Activated B cell treated with CpG ODN at 0.5 μM for 24 hours (primary cell): ENCODE measurements at regions not wholly inside any gene's neighbourhood (a gene's known extent, or its start where the extent isn't known, plus 50 kb on each side); places are given as distances from the start of the nearest gene placed in this dataset.

Experiments
- ATAC-seq: fragments of 200-7000 bp; cut with Tn5 transposase; one replicate; pipeline ENCODE4 v1.10.0; 2021; ENCODE audit warnings: low read depth, mild to moderate bottlenecking, moderate library complexity
- CTCF ChIA-PET: fragments of 350-600 bp; sonication (Branson Sonifier 250); formaldehyde crosslinking; loops from one replicate; lab custom pipeline; 2021; ENCODE audit warnings: antibody characterized with exemption; lab: Charles Lee
- POLR2A ChIA-PET: fragments of 350-600 bp; sonication (Branson Sonifier 250); formaldehyde crosslinking; loops from one replicate; lab custom pipeline; 2021; ENCODE audit warnings: antibody characterized with exemption; lab: Charles Lee
- DNase-seq: peaks from one replicate; pipeline ENCODE4 v3.0.0; 2022
- H3K27ac Mint-ChIP-seq: one replicate; pipeline ENCODE4 v1.8.0; 2020; ENCODE audit warnings: mixed read lengths
- H3K27me3 Mint-ChIP-seq: one replicate; pipeline ENCODE4 v1.8.0; 2021; ENCODE audit warnings: mixed read lengths
- H3K36me3 Mint-ChIP-seq: one replicate; pipeline ENCODE4 v1.8.0; 2021; ENCODE audit warnings: low read depth, mixed read lengths
- H3K4me1 Mint-ChIP-seq: one replicate; pipeline ENCODE4 v1.8.0; 2021; ENCODE audit warnings: mixed read lengths
- H3K4me3 Mint-ChIP-seq: one replicate; pipeline ENCODE4 v1.8.0; 2020; ENCODE audit warnings: mild to moderate bottlenecking, mixed read lengths
- H3K9me3 Mint-ChIP-seq: one replicate; pipeline ENCODE4 v1.8.0; 2020; ENCODE audit warnings: mixed read lengths
- CTCF ChIP-seq: fragments of 200-600 bp; IDR thresholded peaks from one replicate; pipeline ENCODE4 v1.8.0; 2022; ENCODE audit warnings: antibody characterized with exemption, mild to moderate bottlenecking
- intact Hi-C: fragments of 100-400 bp; cut with micrococcal nuclease; formaldehyde crosslinking; loops from one replicate; pipeline ENCODE4 v1.15.1; 2024

DNA sequence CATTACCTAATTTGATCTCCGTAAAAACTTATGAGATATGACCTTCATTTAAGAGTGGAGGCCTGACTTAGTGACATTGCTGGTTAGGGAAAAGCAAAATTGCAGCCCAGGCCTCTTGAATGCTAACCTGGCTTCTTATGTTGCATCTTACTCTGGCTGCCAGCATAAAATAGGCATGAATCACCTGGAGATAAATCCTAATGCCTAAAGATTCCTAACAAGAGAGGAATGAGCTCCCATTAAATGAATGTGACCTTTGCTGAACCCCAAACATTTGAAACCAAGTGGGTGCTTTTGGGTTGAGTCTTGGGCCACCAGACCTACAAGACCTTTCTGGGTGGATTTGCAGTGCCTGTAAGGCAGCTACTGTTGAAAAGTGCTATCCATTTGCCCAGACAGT lies 1145.6 kb upstream of the TENM4 start:
- Mint-ChIP-seq H3K4me1 (no peaks in the 10 kb centered on the region), H3K36me3 (no peaks in the 10 kb centered on the region), H3K4me3 (no peak overlapping the region), H3K27me3 (no peaks in the 10 kb centered on the region), H3K27ac (no peak overlapping the region), H3K9me3 (peaks cover 2% of the 10 kb centered on the region)
- POLR2A ChIA-PET = no interaction called here
- no peak for ATAC-seq
- intact Hi-C loops = no loop called here
- CTCF ChIA-PET = no interaction called here
- TF ChIP-seq CTCF = no peak
- DNase-seq = no peak

DNA sequence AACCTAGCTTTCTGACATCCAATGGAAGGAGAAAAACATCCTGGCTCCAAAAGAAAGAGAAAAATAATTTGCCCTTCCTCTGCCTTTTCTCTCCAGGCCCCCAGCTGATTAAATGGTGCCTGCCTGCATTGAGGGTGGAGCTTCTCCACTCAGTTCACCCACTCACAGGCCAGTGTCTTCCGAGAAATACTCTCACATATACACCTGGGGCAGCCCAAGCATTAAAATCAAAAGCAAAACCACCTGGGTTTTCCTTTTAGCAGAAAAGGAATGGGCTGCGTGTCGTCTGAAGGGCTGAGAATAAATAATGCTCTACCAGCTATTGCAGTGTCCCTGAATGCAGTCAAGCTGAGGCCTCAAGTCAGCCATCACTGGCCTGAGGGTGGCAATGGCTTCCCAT lies 1143.8 kb upstream of the TENM4 start:
- ATAC-seq (no peak), DNase-seq (no peak)
- Mint-ChIP-seq H3K9me3 (no peaks in the 10 kb centered on the region), H3K36me3 (no peaks in the 10 kb centered on the region), H3K27ac (no peak overlapping the region), H3K4me3 (no peak overlapping the region), H3K27me3 (no peaks in the 10 kb centered on the region), H3K4me1 (no peaks in the 10 kb centered on the region)
- ChIA-PET CTCF (no interaction called here), POLR2A (no interaction called here)
- no peak for TF ChIP-seq CTCF
- intact Hi-C loops = no loop called here

- no peak for TF ChIP-seq CTCF
- DNase-seq (no peak), ATAC-seq (no peak)
- Mint-ChIP-seq H3K27me3 (no peaks in the 10 kb centered on the region), H3K27ac (no peak overlapping the region), H3K9me3 (peaks cover 7% of the 10 kb centered on the region), H3K4me1 (no peaks in the 10 kb centered on the region), H3K4me3 (no peak overlapping the region), H3K36me3 (no peaks in the 10 kb centered on the region)
- intact Hi-C loops = no loop called here
- POLR2A ChIA-PET = no interaction called here
- CTCF ChIA-PET = no interaction called here
Observed at GRCh38 chr11:80569832-80570231, 1129.0 kb upstream of the TENM4 start.

DNA sequence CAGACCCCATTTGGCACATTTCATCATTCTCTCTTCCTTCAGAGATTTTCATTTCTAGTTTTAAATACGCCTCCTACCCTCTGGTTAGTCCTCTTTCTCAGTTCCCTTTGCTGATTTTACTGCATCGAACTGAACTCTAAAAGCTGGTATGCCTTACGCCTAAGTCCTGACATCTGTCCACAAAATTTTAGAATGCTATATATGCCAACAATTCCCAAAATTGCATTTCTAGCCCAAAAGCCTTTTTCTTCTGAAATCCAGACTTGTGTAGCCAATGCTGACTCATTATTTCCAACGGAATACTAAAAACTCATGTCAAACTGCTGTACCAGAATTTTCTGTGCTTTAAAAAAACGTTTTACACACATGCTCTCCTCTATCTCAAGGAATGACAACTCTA lies 1124.4 kb upstream of the TENM4 start:
- ATAC-seq (no peak), DNase-seq (no peak)
- ChIA-PET CTCF (no interaction called here), POLR2A (no interaction called here)
- no peak for TF ChIP-seq CTCF
- Mint-ChIP-seq H3K9me3 (no peaks in the 10 kb centered on the region), H3K4me1 (no peaks in the 10 kb centered on the region), H3K27me3 (no peaks in the 10 kb centered on the region), H3K36me3 (no peaks in the 10 kb centered on the region), H3K4me3 (no peak overlapping the region), H3K27ac (no peak overlapping the region)
- intact Hi-C loops = no loop called here

DNA sequence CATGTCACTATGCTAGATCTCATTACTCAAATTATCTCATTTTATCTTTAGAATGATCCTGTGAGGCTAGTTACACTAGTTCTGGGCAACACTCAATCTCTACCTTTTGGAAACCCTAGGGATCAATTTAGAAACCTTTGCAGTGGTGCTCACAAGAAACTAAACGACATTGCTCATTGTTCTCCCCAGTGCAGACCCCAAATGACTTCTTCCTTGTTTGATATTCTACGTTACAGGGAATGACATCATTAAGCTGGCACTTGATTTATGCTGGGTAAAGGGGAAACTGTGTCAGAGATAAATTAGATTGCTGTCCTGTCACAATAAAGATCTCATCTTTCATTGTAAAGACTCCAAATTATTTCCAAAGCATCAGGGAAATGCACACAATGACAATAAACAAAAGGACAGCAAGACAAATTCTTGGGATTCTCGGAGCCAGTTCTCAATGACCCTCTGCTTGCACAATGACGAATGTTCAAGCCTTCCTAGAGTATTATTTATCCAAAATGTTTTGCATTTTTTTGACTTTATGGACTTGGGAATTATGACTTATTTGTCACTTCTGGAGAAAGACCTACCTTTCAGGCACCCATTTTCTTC lies 1121.8 kb upstream of the TENM4 start:
- Mint-ChIP-seq H3K36me3 (no peaks in the 10 kb centered on the region), H3K9me3 (no peaks in the 10 kb centered on the region), H3K27me3 (no peaks in the 10 kb centered on the region), H3K4me1 (no peaks in the 10 kb centered on the region), H3K27ac (no peak overlapping the region), H3K4me3 (no peak overlapping the region)
- TF ChIP-seq CTCF = no peak
- ATAC-seq (no peak), DNase-seq (no peak)
- intact Hi-C loops = no loop called here
- ChIA-PET CTCF (no interaction called here), POLR2A (no interaction called here)
